GM12878 (cell line): ENCODE measurements at regions not wholly inside any gene's neighbourhood (a gene's known extent, or its start where the extent isn't known, plus 50 kb on each side); places are given as distances from the start of the nearest gene placed in this dataset.

ENCODE experiments used
- ZNF207 ChIP-seq: fragments of 450-650 bp; IDR thresholded peaks from 2 replicates; pipeline ENCODE4 v1.6.1; 2014; ENCODE audit warnings: antibody characterized with exemption, mild to moderate bottlenecking, borderline replicate concordance
- TF ChIP-seq, protein P1 (sequence below), 3 experiments: IDR thresholded peaks in 2 of 3; conservative IDR thresholded peaks in 1 of 3; 2 replicates each; pipeline ENCODE4 v1.5.1; 2011; ENCODE audit warnings: low read depth in 3 of 3, low read length in 3 of 3, mild to moderate bottlenecking in 3 of 3, control low read depth in 2 of 3, moderate library complexity in 2 of 3, inconsistent platforms in 1 of 3, mixed read lengths in 1 of 3; ENCODE audit not compliant: control insufficient read depth in 2 of 3, insufficient read depth in 1 of 3; ENCODE audit errors: extremely low read depth in 1 of 3
- TF ChIP-seq, protein P2 (sequence below): IDR thresholded peaks from 2 replicates; pipeline ENCODE4 v1.6.1; 2012; ENCODE audit warnings: low read length, inconsistent platforms

DNA sequence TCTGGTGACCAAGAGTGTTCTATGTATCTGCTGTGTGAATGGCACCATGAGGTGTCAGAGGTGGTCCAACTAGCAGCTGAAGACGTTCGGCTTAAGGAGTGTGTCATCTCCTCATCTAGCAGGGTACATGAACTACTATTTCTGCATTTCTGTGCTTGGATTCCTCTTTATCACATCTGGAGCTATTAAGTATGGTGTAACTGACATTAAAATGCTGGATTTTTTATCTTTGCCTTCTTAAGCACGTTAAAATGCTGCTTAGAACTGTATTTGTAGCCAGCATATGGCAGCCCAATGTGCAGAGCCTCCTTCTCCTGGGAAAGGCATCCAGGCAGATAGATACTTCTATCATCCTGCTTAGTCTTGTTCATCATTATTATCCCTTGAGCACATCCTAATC lies 409.3 kb upstream of the MMADHC start:
- TF ChIP-seq, protein P1, sequence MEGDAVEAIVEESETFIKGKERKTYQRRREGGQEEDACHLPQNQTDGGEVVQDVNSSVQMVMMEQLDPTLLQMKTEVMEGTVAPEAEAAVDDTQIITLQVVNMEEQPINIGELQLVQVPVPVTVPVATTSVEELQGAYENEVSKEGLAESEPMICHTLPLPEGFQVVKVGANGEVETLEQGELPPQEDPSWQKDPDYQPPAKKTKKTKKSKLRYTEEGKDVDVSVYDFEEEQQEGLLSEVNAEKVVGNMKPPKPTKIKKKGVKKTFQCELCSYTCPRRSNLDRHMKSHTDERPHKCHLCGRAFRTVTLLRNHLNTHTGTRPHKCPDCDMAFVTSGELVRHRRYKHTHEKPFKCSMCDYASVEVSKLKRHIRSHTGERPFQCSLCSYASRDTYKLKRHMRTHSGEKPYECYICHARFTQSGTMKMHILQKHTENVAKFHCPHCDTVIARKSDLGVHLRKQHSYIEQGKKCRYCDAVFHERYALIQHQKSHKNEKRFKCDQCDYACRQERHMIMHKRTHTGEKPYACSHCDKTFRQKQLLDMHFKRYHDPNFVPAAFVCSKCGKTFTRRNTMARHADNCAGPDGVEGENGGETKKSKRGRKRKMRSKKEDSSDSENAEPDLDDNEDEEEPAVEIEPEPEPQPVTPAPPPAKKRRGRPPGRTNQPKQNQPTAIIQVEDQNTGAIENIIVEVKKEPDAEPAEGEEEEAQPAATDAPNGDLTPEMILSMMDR (IDR thresholded peaks at IDR 0.05 in 2 of 3, conservative IDR thresholded peaks at IDR 0.05 in 1 of 3; ENCODE audit: control insufficient read depth in 2 of 3, extremely low read depth in 1 of 3, insufficient read depth in 1 of 3, low read depth in 3 of 3, low read length in 3 of 3), result no peak
- TF ChIP-seq ZNF207, result no peak
- TF ChIP-seq, protein P2, sequence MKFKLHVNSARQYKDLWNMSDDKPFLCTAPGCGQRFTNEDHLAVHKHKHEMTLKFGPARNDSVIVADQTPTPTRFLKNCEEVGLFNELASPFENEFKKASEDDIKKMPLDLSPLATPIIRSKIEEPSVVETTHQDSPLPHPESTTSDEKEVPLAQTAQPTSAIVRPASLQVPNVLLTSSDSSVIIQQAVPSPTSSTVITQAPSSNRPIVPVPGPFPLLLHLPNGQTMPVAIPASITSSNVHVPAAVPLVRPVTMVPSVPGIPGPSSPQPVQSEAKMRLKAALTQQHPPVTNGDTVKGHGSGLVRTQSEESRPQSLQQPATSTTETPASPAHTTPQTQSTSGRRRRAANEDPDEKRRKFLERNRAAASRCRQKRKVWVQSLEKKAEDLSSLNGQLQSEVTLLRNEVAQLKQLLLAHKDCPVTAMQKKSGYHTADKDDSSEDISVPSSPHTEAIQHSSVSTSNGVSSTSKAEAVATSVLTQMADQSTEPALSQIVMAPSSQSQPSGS, result no peak
